Epithelial cell of esophagus (primary cell): ENCODE measurements at regions not wholly inside any gene's neighbourhood (a gene's known extent, or its start where the extent isn't known, plus 50 kb on each side); places are given as distances from the start of the nearest gene placed in this dataset.

Experiments used
- DNase-seq: peaks from one replicate; pipeline ENCODE4 v3.0.0; 2010; ENCODE audit warnings: low read depth
- H3K4me3 ChIP-seq: 2 replicates; pipeline ENCODE4 v1.5.1; 2011; ENCODE audit warnings: mild to moderate bottlenecking, low read length, control low read depth
- CTCF ChIP-seq: IDR thresholded peaks from 2 replicates; pipeline ENCODE4 v1.5.1; 2011; ENCODE audit warnings: low read depth, mild to moderate bottlenecking, low read length, control low read depth, inconsistent platforms; ENCODE audit not compliant: insufficient read depth; ENCODE audit errors: missing control alignments

DNA sequence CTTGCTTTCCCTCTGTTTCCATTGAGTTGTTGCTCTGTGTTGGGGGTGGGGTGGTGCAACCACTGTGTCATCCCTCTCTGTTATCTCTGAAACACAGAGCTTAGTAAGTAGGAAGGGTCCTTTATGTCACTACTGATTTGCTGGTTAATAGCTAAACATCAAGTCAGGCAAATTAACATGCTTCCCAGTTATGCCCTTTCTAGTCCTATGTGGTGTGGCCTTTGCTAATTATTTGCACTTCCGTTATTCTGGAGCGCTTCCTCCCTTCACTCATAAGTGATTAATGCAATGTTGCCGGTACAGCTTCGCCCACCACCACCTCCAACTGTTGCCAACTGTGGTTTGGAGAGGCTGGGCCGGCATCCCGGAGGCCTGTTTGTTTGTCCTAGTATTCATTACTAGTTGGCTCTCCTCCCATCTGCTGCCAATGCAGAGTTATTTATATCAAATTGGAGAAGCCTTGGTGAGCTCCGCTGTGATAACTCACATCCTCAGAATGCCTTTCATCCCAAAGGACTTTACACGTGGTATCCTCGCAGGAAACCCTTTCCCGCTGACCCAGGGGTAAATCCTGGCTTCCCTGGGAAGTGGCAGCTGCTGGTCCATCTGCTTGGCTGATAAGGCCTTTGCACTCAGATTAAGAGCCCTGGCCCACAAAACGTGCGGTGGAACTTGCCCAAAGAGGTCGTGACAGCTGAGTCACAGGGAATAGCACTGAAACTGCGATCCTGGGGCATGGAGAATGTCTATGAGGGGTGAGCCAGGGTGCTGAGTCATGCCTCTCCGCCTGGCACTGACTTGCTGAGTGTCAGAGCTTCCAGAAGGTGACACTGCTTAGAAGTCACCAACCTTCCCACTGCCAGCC, 72.0 kb upstream of the ZCCHC2 start:
- TF ChIP-seq CTCF, result no peak
- peak; percentile 85 for DNase-seq
- no peak overlapping the region for H3K4me3 ChIP-seq

DNA sequence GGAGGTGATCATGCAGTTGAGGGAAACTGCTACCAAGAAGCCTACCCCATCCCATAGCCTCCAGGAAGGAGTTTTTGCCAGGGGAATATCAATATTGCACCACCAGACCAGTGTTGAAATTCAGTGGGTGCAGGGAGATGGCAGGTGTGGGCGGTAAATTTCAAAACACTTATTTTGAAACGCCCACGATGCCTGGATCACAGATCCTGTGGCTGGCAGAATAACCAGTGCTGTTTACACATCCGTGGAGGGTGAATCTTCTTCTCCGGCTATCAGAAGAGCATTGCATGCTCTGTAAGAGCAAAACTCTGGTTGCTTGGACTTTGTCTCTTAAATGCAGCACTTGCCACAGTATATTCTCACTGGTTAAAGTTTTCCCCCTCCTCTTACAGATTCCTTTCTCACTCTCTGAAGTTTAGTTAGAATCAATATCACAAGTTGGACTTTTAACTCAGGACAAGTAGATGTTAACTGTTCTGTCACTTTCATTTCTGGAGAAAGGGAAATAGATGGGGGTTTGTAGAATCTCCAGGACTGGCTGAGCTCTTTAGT, 70.5 kb upstream of the ZCCHC2 start:
- H3K4me3 ChIP-seq, result no peak overlapping the region
- no peak for TF ChIP-seq CTCF
- peak; percentile 93 for DNase-seq

- no peak for DNase-seq
- no peak for TF ChIP-seq CTCF
- H3K4me3 ChIP-seq, result no peak overlapping the region
Measured at GRCh38 chr18:62453864-62454263, 69.0 kb upstream of the ZCCHC2 start.

GRCh38 chr18:62454527-62454926, 68.3 kb upstream of the ZCCHC2 start:
- no peak for DNase-seq
- H3K4me3 ChIP-seq, result no peak overlapping the region
- TF ChIP-seq CTCF, result no peak

DNA sequence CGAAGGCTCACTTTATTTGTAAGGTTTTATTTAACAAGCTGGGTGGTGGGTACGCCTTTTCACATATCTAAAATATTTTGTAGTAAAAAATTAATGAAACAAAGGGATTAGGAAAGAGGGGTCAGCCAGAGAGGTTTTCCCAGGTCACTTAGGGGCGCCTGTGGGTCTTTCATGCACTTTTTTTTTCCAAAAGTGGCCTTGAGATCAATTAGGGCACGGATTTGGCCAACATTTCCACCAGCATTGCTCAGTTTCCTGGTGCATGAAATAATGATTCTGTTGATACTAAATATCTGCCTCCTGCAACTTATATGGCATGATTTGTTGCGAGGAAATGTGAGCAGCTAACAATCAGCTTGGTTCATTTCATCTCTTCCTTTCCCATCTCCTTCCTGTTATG, 67.6 kb upstream of the ZCCHC2 start:
- H3K4me3 ChIP-seq, result no peak overlapping the region
- no peak for DNase-seq
- TF ChIP-seq CTCF, result no peak

DNA sequence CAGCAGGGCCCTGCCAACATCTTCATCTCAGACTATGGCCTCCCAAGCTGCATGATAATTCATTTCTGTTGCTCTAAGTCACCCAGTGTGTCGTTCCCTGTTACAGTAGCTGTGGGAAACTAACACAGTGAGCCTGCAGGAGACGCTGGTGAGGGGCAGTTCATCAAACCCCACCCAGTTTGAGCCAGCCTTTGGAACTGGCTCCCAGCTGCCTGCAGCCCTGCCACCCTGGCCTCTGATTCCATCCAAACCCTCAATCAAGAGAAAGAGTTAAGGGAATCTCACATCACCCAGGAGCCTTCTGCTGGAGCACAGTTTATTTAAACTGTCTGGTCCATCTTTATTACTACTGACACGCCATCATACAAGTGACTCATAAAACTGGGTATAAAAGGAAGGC, 64.9 kb upstream of the ZCCHC2 start:
- no peak for TF ChIP-seq CTCF
- no peak for DNase-seq
- H3K4me3 ChIP-seq, result no peak overlapping the region
